HG03135 (cell line): ENCODE measurements at regions not wholly inside any gene's neighbourhood (a gene's known extent, or its start where the extent isn't known, plus 50 kb on each side); places are given as distances from the start of the nearest gene placed in this dataset.

Experiments
- ATAC-seq: cut with Tn5 transposase; IDR thresholded peaks from one replicate; pipeline ENCODE4 v1.9.1; 2021; ENCODE audit warnings: mild to moderate bottlenecking, moderate library complexity; ENCODE audit not compliant: unreplicated experiment

- ATAC-seq: no peak
These were observed 83.9 kb upstream of the RPS6KA3 start for GRCh38 chrX:20350596-20350995.

DNA sequence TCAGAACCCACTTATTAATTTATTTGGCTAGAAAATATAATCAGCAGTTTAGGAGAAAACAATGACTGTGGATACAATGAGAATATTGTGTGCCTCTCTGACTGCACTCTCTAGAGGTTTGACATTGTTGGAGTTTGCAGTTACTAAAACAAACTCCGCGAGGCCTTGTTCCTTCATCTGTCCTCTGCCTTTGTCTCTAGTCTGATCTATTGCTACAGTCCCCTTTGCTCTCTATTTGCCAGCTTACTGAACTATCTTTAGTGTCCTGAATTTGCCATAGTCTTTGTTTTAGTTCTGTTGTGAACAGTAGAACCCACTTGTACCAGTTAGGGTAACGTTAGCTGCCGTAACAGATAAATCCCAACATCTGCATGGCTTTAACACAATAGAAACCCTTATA, 81.4 kb upstream of the RPS6KA3 start:
- ATAC-seq: no peak

DNA sequence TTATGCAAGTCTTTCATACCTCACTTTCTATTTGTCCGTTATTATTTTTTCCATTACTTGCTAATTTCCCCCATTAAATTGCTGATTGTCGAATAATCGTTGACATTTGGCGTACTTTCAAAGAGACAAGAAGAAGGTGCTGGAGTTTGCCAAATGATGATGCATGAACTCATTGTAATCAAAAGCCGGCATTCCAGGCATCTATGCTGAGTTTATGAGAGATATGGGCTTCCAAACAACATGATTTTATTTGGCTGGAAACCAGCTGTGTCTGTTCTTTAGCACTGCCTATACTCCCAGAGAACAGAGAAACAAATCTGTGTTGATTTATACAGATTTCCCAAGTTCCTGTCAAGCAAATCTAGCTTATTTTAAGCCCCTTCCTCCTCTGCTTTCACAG, 80.8 kb upstream of the RPS6KA3 start:
- ATAC-seq: no peak

- ATAC-seq: no peak
These were observed 67.0 kb upstream of the RPS6KA3 start for GRCh38 chrX:20333672-20334071.

DNA sequence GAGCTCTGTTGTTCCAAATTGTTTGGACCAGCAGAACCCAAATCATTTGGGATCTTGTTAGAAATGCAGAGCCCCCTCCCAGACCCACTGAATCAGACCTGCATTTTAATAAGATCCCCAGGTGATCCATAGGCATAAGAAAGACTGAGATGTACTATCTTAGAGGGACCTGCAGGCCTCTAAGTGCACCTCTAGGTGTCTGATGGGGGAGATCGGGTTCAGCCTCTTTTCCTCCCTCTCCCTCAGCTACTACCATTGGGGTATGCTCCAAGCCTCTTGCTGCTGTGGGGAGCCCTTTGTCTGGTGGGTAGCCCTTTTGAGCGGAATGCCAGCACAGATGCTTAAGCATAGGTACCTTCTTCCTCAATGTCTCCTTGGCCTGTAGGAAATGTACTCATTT, 63.8 kb upstream of the RPS6KA3 start:
- no peak for ATAC-seq

DNA sequence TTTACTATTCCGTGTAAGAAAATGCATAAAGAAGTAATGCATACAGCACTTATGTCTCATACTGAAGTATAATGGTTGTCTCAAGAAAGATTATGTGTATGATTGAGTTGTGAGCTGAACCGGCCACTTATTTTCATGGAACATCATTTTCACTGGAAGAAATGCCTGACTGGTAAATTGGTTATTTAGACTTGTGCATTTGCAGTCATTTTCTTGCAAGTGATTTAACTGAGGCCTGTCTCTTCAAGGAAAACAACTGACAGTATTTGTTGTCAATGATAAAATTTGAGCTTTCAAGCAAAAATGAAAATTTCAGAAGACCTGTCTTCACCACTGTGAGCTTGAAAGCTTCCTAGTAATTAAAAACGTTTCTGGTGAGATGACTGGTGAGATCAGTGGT, 62.7 kb upstream of the RPS6KA3 start:
- no peak for ATAC-seq

DNA sequence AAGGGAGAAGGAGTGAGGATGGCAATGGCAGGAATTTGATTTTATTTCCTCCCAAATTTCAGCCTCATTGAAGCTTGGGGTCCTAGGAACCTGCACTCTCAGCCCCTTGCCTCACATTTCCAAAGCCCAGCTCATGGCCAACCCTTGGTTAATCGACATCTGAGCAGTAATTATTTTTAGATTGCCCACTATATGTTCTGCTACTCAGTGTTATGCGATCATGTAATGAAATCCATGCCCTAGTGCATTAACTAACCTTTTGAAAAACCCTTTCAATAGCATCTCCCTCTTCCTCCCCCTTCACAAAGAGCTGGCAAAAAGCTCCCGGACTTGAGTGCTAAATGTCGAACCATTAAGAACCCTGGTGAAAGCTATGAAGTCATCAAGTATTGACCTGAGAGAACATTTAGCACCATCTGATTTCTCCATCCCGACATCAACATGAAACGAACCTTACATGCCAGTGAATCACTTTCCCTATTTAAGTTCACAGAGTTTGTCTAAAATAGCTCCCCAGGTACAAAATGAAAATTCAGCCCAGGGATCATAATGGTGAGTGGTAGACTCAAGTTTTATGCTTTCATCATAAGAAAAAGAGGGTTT, 59.2 kb upstream of the RPS6KA3 start:
- ATAC-seq: no peak

- no peak for ATAC-seq
These were observed 56.2 kb upstream of the RPS6KA3 start for GRCh38 chrX:20322887-20323286.

- peak; percentile 96 for ATAC-seq
These were observed 53.9 kb upstream of the RPS6KA3 start for GRCh38 chrX:20320461-20321159.

DNA sequence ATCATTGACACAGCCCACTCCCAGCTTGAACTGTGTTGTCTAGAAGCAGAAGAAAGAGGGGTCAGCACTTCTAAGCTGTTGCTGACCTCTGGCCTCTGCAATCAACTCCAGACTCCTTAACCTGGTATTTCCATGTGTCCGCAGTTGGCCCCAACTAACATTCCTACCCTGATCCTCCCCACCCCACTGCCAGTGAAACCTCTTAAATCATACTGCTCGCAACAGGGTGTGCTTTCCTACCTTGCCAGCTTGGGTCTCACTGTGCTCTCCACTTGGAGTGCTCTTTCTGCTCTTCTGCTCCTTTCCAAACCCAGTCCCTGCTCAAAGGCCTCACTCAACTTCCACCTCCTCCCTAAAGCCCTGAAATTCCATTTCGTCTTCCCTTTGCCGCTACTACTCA, 52.3 kb upstream of the RPS6KA3 start:
- no peak for ATAC-seq

DNA sequence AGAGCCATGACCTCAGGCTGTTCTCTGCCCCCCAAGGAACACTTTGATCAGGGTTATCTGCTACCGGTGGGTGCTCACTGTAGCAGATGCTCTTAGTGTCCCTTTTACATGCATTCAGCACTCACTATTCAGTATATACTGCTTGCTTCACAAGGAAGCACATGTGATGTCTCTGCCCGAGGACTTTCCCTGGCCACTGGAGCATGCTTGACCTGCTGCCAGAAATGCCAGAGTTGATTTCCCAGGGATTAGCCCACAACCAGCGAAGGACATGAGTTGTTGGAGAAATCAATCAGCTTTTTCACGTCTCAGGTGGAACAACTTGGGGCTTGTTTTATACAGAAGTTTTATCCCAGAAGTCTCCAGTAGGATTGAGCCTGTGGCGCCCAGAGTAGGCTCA, 51.2 kb upstream of the RPS6KA3 start:
- ATAC-seq: no peak
